ENCODE measurements at regions not wholly inside any gene's neighbourhood (a gene's known extent, or its start where the extent isn't known, plus 50 kb on each side); places are given as distances from the start of the nearest gene placed in this dataset.

GRCh38 chr10:7102084-7102483 is 308.8 kb downstream of the SFMBT2 start (continued):
- TF ChIP-seq ATF2 (tag by site-specific recombination; IDR thresholded peaks at IDR 0.05; ENCODE audit: low read depth) (no peak), ZNF571 (tag by site-specific recombination; IDR thresholded peaks at IDR 0.05) (no peak)
- TF ChIP-seq, protein P1, sequence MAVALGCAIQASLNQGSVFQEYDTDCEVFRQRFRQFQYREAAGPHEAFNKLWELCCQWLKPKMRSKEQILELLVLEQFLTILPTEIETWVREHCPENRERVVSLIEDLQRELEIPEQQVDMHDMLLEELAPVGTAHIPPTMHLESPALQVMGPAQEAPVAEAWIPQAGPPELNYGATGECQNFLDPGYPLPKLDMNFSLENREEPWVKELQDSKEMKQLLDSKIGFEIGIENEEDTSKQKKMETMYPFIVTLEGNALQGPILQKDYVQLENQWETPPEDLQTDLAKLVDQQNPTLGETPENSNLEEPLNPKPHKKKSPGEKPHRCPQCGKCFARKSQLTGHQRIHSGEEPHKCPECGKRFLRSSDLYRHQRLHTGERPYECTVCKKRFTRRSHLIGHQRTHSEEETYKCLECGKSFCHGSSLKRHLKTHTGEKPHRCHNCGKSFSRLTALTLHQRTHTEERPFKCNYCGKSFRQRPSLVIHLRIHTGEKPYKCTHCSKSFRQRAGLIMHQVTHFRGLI (tag by site-specific recombination; IDR thresholded peaks at IDR 0.05) = no peak
- TF ChIP-seq, protein P2, sequence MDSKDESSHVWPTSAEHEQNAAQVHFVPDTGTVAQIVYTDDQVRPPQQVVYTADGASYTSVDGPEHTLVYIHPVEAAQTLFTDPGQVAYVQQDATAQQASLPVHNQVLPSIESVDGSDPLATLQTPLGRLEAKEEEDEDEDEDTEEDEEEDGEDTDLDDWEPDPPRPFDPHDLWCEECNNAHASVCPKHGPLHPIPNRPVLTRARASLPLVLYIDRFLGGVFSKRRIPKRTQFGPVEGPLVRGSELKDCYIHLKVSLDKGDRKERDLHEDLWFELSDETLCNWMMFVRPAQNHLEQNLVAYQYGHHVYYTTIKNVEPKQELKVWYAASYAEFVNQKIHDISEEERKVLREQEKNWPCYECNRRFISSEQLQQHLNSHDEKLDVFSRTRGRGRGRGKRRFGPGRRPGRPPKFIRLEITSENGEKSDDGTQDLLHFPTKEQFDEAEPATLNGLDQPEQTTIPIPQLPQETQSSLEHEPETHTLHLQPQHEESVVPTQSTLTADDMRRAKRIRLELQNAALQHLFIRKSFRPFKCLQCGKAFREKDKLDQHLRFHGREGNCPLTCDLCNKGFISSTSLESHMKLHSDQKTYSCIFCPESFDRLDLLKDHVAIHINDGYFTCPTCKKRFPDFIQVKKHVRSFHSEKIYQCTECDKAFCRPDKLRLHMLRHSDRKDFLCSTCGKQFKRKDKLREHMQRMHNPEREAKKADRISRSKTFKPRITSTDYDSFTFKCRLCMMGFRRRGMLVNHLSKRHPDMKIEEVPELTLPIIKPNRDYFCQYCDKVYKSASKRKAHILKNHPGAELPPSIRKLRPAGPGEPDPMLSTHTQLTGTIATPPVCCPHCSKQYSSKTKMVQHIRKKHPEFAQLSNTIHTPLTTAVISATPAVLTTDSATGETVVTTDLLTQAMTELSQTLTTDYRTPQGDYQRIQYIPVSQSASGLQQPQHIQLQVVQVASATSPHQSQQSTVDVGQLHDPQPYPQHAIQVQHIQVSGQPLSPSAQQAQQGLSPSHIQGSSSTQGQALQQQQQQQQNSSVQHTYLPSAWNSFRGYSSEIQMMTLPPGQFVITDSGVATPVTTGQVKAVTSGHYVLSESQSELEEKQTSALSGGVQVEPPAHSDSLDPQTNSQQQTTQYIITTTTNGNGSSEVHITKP (tag by site-specific recombination; IDR thresholded peaks at IDR 0.05) = no peak

GRCh38 chr10:7101451-7101850 is 309.4 kb downstream of the SFMBT2 start:
- H3K27ac ChIP-seq (ENCODE audit: extremely low read depth, low read depth, low read length) = no peak overlapping the region

GRCh38 chr10:7100032-7100702 is 310.7 kb downstream of the SFMBT2 start:
- Histone ChIP-seq H3K4me3 (ENCODE audit: low read depth, low read length) (no peak overlapping the region), H3K9me3 (ENCODE audit: control insufficient read depth, insufficient read depth, low read depth, low read length) (no peaks in the 10 kb centered on the region), H3K4me1 (ENCODE audit: control insufficient read depth, insufficient read depth, low read length) (no peaks in the 10 kb centered on the region), H3K36me3 (ENCODE audit: control insufficient read depth in 2 of 2, insufficient read depth in 1 of 2, low read length in 2 of 2) (no peaks in the 10 kb centered on the region), H3K27ac (ENCODE audit: extremely low read depth, low read depth, low read length) (no peak overlapping the region)
- ChIA-PET POLR2A (no interaction called here), CTCF (no interaction called here)
- no peak for TF ChIP-seq ELK4 (IDR thresholded peaks at IDR 0.05; ENCODE audit: borderline replicate concordance, low read depth, low read length)
- TF ChIP-seq TSHZ1 (tag by site-specific recombination; IDR thresholded peaks at IDR 0.05; ENCODE audit: borderline replicate concordance) = no peak

More at GRCh38 chr10:7101451-7101850, 309.4 kb downstream of the SFMBT2 start:
- ChIA-PET CTCF (interaction anchor here (2.3 kb wide), 1 partner anchor 20 kb away, joined by 13 read pairs; no protein-coding TSS in a partner anchor), POLR2A (no interaction called here)
- no peaks in the 10 kb centered on the region for H3K4me1 ChIP-seq (ENCODE audit: control insufficient read depth, insufficient read depth, low read length)
- H3K9me3 ChIP-seq (ENCODE audit: control insufficient read depth, insufficient read depth, low read depth, low read length) = no peaks in the 10 kb centered on the region
- no peak overlapping the region for H3K4me3 ChIP-seq (ENCODE audit: low read depth, low read length)
- no peaks in the 10 kb centered on the region for H3K36me3 ChIP-seq (ENCODE audit: control insufficient read depth in 2 of 2, insufficient read depth in 1 of 2, low read length in 2 of 2)
- TF ChIP-seq ZNF248 (tag by site-specific recombination; IDR thresholded peaks at IDR 0.05) = no peak
- TF ChIP-seq ZNF302 (tag by site-specific recombination; IDR thresholded peaks at IDR 0.05; ENCODE audit: low read depth) = no peak
- TF ChIP-seq ZBTB21 (tag by site-specific recombination; IDR thresholded peaks at IDR 0.05) = no peak
- TF ChIP-seq MEIS1 (CRISPR knock-in tag; IDR thresholded peaks at IDR 0.05; ENCODE audit: borderline replicate concordance) = no peak
- no peak for TF ChIP-seq ZNF654 (tag by site-specific recombination; IDR thresholded peaks at IDR 0.05; ENCODE audit: low read depth)
- no peak for TF ChIP-seq ZNF354C (tag by site-specific recombination; IDR thresholded peaks at IDR 0.05; ENCODE audit: borderline replicate concordance, low read depth)
- TF ChIP-seq ZNF324 (tag by site-specific recombination; IDR thresholded peaks at IDR 0.05) = no peak
- TF ChIP-seq ATF2 (tag by site-specific recombination; IDR thresholded peaks at IDR 0.05; ENCODE audit: low read depth) = no peak
- no peak for TF ChIP-seq RBAK (tag by site-specific recombination; IDR thresholded peaks at IDR 0.05)
- TF ChIP-seq ZNF560 (tag by site-specific recombination; IDR thresholded peaks at IDR 0.05; ENCODE audit: borderline replicate concordance) = no peak
- TF ChIP-seq ZNF175 (tag by site-specific recombination; IDR thresholded peaks at IDR 0.05) = no peak
- no peak for TF ChIP-seq ZNF37A (tag by site-specific recombination; IDR thresholded peaks at IDR 0.05)
- no peak for TF ChIP-seq ZFP69B (tag by site-specific recombination; IDR thresholded peaks at IDR 0.05)
- no peak for TF ChIP-seq ZNF776 (tag by site-specific recombination; IDR thresholded peaks at IDR 0.05; ENCODE audit: borderline replicate concordance)
- TF ChIP-seq ZNF561 (tag by site-specific recombination; IDR thresholded peaks at IDR 0.05; ENCODE audit: borderline replicate concordance) = no peak
- TF ChIP-seq MZF1 (tag by site-specific recombination; IDR thresholded peaks at IDR 0.05; ENCODE audit: borderline replicate concordance) = no peak
- no peak for TF ChIP-seq ZNF473 (tag by site-specific recombination; IDR thresholded peaks at IDR 0.05)
- TF ChIP-seq SP3 (tag by site-specific recombination; IDR thresholded peaks at IDR 0.05) = no peak

All from HEK293 (cell line).